Stimulated activated CD8-positive, alpha-beta memory T cell treated with anti-CD3 and anti-CD28 coated beads, Interleukin-15, amount 100 ng/mL, for 1 hour (primary cell): ENCODE measurements at regions not wholly inside any gene's neighbourhood (a gene's known extent, or its start where the extent isn't known, plus 50 kb on each side); places are given as distances from the start of the nearest gene placed in this dataset.
"Not testable (repeated sequence)": the region's sequence is repeated elsewhere in the genome, so short reads cannot be mapped to it uniquely, and the experiment has no call there.

ENCODE experiments used
- DNase-seq: peaks from one replicate; pipeline ENCODE4 v3.0.0-alpha.2; 2020; ENCODE audit warnings: low read depth

- DNase-seq: no peak
Measured at GRCh38 chrX:52261125-52261462, 76.4 kb downstream of the MAGED4 start.

- DNase-seq: peak; percentile 73
Measured at GRCh38 chrX:52261463-52262194, 76.9 kb downstream of the MAGED4 start.

- DNase-seq: peak; percentile 1
Measured at GRCh38 chrX:52262195-52262546, 77.5 kb downstream of the MAGED4 start.

- DNase-seq: no peak
Measured at GRCh38 chrX:52263417-52263816, 78.7 kb downstream of the MAGED4 start.

GRCh38 chrX:52265713-52266112, 81.0 kb downstream of the MAGED4 start:
- no peak for DNase-seq

GRCh38 chrX:52268502-52268901, 83.8 kb downstream of the MAGED4 start:
- DNase-seq: not testable (repeated sequence)

- DNase-seq: no peak
Measured at GRCh38 chrX:52270453-52271116, 85.9 kb downstream of the MAGED4 start.

GRCh38 chrX:52271206-52271605, 86.5 kb downstream of the MAGED4 start:
- no peak for DNase-seq

GRCh38 chrX:52277666-52278065, 91.2 kb upstream of the XAGE2 start:
- no peak for DNase-seq

- DNase-seq: no peak
Measured at GRCh38 chrX:52280812-52281211, 88.0 kb upstream of the XAGE2 start.

- no peak for DNase-seq
Measured at GRCh38 chrX:52284865-52285264, 84.0 kb upstream of the XAGE2 start.

- DNase-seq: not testable (repeated sequence)
Measured at GRCh38 chrX:52298968-52299367, 69.9 kb upstream of the XAGE2 start.

GRCh38 chrX:52308532-52308931, 60.3 kb upstream of the XAGE2 start:
- DNase-seq: not testable (repeated sequence)
